D721Med (cell line): ENCODE measurements at regions not wholly inside any gene's neighbourhood (a gene's known extent, or its start where the extent isn't known, plus 50 kb on each side); places are given as distances from the start of the nearest gene placed in this dataset.

Source experiments
- DNase-seq: peaks from one replicate; pipeline ENCODE4 v3.0.0; 2011; ENCODE audit warnings: low spot score; ENCODE audit not compliant: insufficient read length
- FAIRE-seq: peaks from 2 replicates; lab custom pipeline; 2011; peaks lifted over from hg19 to GRCh38; lab: Jason Lieb, UNC
- CTCF ChIP-seq: IDR thresholded peaks from 2 replicates; pipeline ENCODE4 v1.5.1; 2012; ENCODE audit warnings: mild to moderate bottlenecking, control low read depth; ENCODE audit not compliant: insufficient read depth; ENCODE audit errors: missing control alignments

GRCh38 chr12:87127272-87127671 is 871.1 kb upstream of the MGAT4C start:
- DNase-seq (no peak), FAIRE-seq (no peak)
- TF ChIP-seq CTCF = no peak

- FAIRE-seq = no peak
- DNase-seq = no peak
- TF ChIP-seq CTCF = no peak
Measured at GRCh38 chr12:87121896-87122295, 865.7 kb upstream of the MGAT4C start.

- FAIRE-seq (no peak), DNase-seq (no peak)
- no peak for TF ChIP-seq CTCF
Measured at GRCh38 chr12:87120440-87120839, 864.2 kb upstream of the MGAT4C start.

- TF ChIP-seq CTCF = no peak
- DNase-seq (no peak), FAIRE-seq (no peak)
Measured at GRCh38 chr12:87119713-87120112, 863.5 kb upstream of the MGAT4C start.

- TF ChIP-seq CTCF = no peak
- FAIRE-seq (no peak), DNase-seq (no peak)
Measured at GRCh38 chr12:87117526-87117925, 861.3 kb upstream of the MGAT4C start.

- TF ChIP-seq CTCF = no peak
- DNase-seq (no peak), FAIRE-seq (no peak)
Measured at GRCh38 chr12:87116780-87117179, 860.6 kb upstream of the MGAT4C start.

- DNase-seq = no peak
- FAIRE-seq = no peak
- no peak for TF ChIP-seq CTCF
Measured at GRCh38 chr12:87112571-87113345, 856.6 kb upstream of the MGAT4C start.
